ENCODE measurements at regions not wholly inside any gene's neighbourhood (a gene's known extent, or its start where the extent isn't known, plus 50 kb on each side); places are given as distances from the start of the nearest gene placed in this dataset.

GRCh38 chr3:105065895-105066839 is 300.5 kb upstream of the ALCAM start:
- H3K9me3 ChIP-seq (ENCODE audit: low read depth) = no peaks in the 10 kb centered on the region
- Mint-ChIP-seq H3K4me3 (no peak overlapping the region), H3K36me3 (no peaks in the 10 kb centered on the region), H3K9me3 (no peaks in the 10 kb centered on the region), H3K27me3 (ENCODE audit: insufficient read depth, low read depth) (peaks cover 2% of the 10 kb centered on the region), H3K27ac (no peak overlapping the region), H3K4me1 (peaks cover 4% of the 10 kb centered on the region)
- H3F3A ChIP-seq (ENCODE audit: low read depth) = no peaks in the 10 kb centered on the region
- no peak overlapping the region for H3K9ac ChIP-seq
- H3K4me1 ChIP-seq = no peaks in the 10 kb centered on the region
- no peak overlapping the region for H2AFZ ChIP-seq (replicated peaks)
- H3K27ac ChIP-seq = no peak overlapping the region
- H3K4me2 ChIP-seq = no peak overlapping the region
- H3K79me2 ChIP-seq (ENCODE audit: low read depth) = no peaks in the 10 kb centered on the region
- no peaks in the 10 kb centered on the region for H3K36me3 ChIP-seq
- H3K27me3 ChIP-seq = no peaks in the 10 kb centered on the region
- H3K4me3 ChIP-seq = no peak overlapping the region
- TF ChIP-seq, protein P1, sequence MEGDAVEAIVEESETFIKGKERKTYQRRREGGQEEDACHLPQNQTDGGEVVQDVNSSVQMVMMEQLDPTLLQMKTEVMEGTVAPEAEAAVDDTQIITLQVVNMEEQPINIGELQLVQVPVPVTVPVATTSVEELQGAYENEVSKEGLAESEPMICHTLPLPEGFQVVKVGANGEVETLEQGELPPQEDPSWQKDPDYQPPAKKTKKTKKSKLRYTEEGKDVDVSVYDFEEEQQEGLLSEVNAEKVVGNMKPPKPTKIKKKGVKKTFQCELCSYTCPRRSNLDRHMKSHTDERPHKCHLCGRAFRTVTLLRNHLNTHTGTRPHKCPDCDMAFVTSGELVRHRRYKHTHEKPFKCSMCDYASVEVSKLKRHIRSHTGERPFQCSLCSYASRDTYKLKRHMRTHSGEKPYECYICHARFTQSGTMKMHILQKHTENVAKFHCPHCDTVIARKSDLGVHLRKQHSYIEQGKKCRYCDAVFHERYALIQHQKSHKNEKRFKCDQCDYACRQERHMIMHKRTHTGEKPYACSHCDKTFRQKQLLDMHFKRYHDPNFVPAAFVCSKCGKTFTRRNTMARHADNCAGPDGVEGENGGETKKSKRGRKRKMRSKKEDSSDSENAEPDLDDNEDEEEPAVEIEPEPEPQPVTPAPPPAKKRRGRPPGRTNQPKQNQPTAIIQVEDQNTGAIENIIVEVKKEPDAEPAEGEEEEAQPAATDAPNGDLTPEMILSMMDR (IDR thresholded peaks at IDR 0.05) = no peak
- TF ChIP-seq EZH2phosphoT487 (IDR thresholded peaks at IDR 0.05) (no peak), EZH2 (IDR thresholded peaks at IDR 0.05) (no peak)
- no peak for DNase-seq (ENCODE audit: low spot score)
- H4K20me1 ChIP-seq (ENCODE audit: low read depth) = no peaks in the 10 kb centered on the region

- H3F3A ChIP-seq (ENCODE audit: low read depth) = no peaks in the 10 kb centered on the region
- TF ChIP-seq EZH2 (IDR thresholded peaks at IDR 0.05) (no peak), EZH2phosphoT487 (IDR thresholded peaks at IDR 0.05) (no peak)
- TF ChIP-seq, protein P1 (IDR thresholded peaks at IDR 0.05) = no peak
- Mint-ChIP-seq H3K4me3 (no peak overlapping the region), H3K27me3 (ENCODE audit: insufficient read depth, low read depth) (no peaks in the 10 kb centered on the region), H3K4me1 (peaks cover 4% of the 10 kb centered on the region), H3K27ac (no peak overlapping the region), H3K9me3 (no peaks in the 10 kb centered on the region), H3K36me3 (no peaks in the 10 kb centered on the region)
- H2AFZ ChIP-seq (replicated peaks) = no peak overlapping the region
- H3K27me3 ChIP-seq = no peaks in the 10 kb centered on the region
- H3K4me2 ChIP-seq = no peak overlapping the region
- no peaks in the 10 kb centered on the region for H3K4me1 ChIP-seq
- DNase-seq (ENCODE audit: low spot score) = no peak
- no peaks in the 10 kb centered on the region for H3K36me3 ChIP-seq
- H3K9ac ChIP-seq = no peak overlapping the region
- H4K20me1 ChIP-seq (ENCODE audit: low read depth) = no peaks in the 10 kb centered on the region
- H3K27ac ChIP-seq = no peak overlapping the region
- no peak overlapping the region for H3K4me3 ChIP-seq
- no peaks in the 10 kb centered on the region for H3K9me3 ChIP-seq (ENCODE audit: low read depth)
- H3K79me2 ChIP-seq (ENCODE audit: low read depth) = no peaks in the 10 kb centered on the region
These were observed 299.3 kb upstream of the ALCAM start for GRCh38 chr3:105067361-105067760.

- no peaks in the 10 kb centered on the region for H3K36me3 ChIP-seq
- no peak overlapping the region for H3K27ac Mint-ChIP-seq
- no peaks in the 10 kb centered on the region for H3K4me1 ChIP-seq
- H3K36me3 Mint-ChIP-seq = no peaks in the 10 kb centered on the region
- H3K9me3 ChIP-seq (ENCODE audit: low read depth) = no peaks in the 10 kb centered on the region
- H3K27me3 Mint-ChIP-seq (ENCODE audit: insufficient read depth, low read depth) = no peaks in the 10 kb centered on the region
- no peaks in the 10 kb centered on the region for H3K4me1 Mint-ChIP-seq
- no peak overlapping the region for H2AFZ ChIP-seq (replicated peaks)
- DNase-seq (ENCODE audit: low spot score) = no peak
- H3K9ac ChIP-seq = no peak overlapping the region
- no peaks in the 10 kb centered on the region for H3F3A ChIP-seq (ENCODE audit: low read depth)
- no peak overlapping the region for H3K27ac ChIP-seq
- no peak overlapping the region for H3K4me3 Mint-ChIP-seq
- H3K4me2 ChIP-seq = no peak overlapping the region
- no peaks in the 10 kb centered on the region for H4K20me1 ChIP-seq (ENCODE audit: low read depth)
- H3K79me2 ChIP-seq (ENCODE audit: low read depth) = no peaks in the 10 kb centered on the region
- H3K4me3 ChIP-seq = no peak overlapping the region
- peaks cover 16% of the 10 kb centered on the region for H3K9me3 Mint-ChIP-seq
- no peaks in the 10 kb centered on the region for H3K27me3 ChIP-seq
- no peak for TF ChIP-seq EZH2 (IDR thresholded peaks at IDR 0.05)
- TF ChIP-seq, protein P1 (IDR thresholded peaks at IDR 0.05) = no peak
- no peak for TF ChIP-seq EZH2phosphoT487 (IDR thresholded peaks at IDR 0.05)
These were observed 289.5 kb upstream of the ALCAM start for GRCh38 chr3:105077060-105077822.

Data from neural progenitor cell (in vitro differentiated cells).